H1 (cell line): ENCODE measurements at regions not wholly inside any gene's neighbourhood (a gene's known extent, or its start where the extent isn't known, plus 50 kb on each side); places are given as distances from the start of the nearest gene placed in this dataset.

Source experiments
- CTCF ChIA-PET: fragments of 300-600 bp; sonication (Branson Sonifier 250); formaldehyde crosslinking; loops from one replicate; lab custom pipeline; 2021; ENCODE audit not compliant: partially characterized antibody; lab: Charles Lee
- POLR2A ChIA-PET: fragments of 300-600 bp; sonication (Branson Sonifier 250); formaldehyde crosslinking; loops from one replicate; lab custom pipeline; 2021; ENCODE audit warnings: inconsistent platforms; ENCODE audit not compliant: partially characterized antibody; lab: Charles Lee
- DNase-seq, 2 experiments: peaks; one replicate each; pipeline versions ENCODE4 v3.0.0 to v3.0.0-alpha.2; 2010 to 2022; ENCODE audit warnings: low spot score in 2 of 2, low read depth in 1 of 2, mixed read lengths in 1 of 2
- FAIRE-seq: peaks from 2 replicates; lab custom pipeline; 2011; peaks lifted over from hg19 to GRCh38; lab: Jason Lieb, UNC
- H2AFZ ChIP-seq: 2 replicates; pipeline ENCODE4 v1.8.1; 2012; ENCODE audit warnings: low read length, inconsistent platforms
- H2AK5ac ChIP-seq: 2 replicates; pipeline ENCODE4 v1.6.1; 2013; ENCODE audit warnings: low read depth, low read length
- H2BK120ac ChIP-seq: replicated peaks from 2 replicates; pipeline ENCODE3; 2013; ENCODE audit warnings: low read depth, low read length, inconsistent platforms
- H2BK12ac ChIP-seq: 2 replicates; pipeline ENCODE4 v1.6.1; 2013; ENCODE audit warnings: low read depth, low read length
- H2BK15ac ChIP-seq: 2 replicates; pipeline ENCODE4 v1.6.1; 2013; ENCODE audit warnings: low read length
- H2BK20ac ChIP-seq: 2 replicates; pipeline ENCODE4 v1.6.1; 2013; ENCODE audit warnings: low read length
- H2BK5ac ChIP-seq: 2 replicates; pipeline ENCODE4 v1.6.1; 2013; ENCODE audit warnings: low read depth, low read length
- H3K14ac ChIP-seq: 2 replicates; pipeline ENCODE4 v1.6.1; 2013; ENCODE audit warnings: inconsistent platforms; ENCODE audit not compliant: insufficient read length
- H3K18ac ChIP-seq: 2 replicates; pipeline ENCODE4 v1.6.1; 2013; ENCODE audit warnings: low read length; ENCODE audit errors: extremely low read depth
- H3K23ac ChIP-seq: 2 replicates; pipeline ENCODE4 v1.6.1; 2013; ENCODE audit warnings: inconsistent platforms; ENCODE audit not compliant: insufficient read length
- H3K23me2 ChIP-seq: 2 replicates; pipeline ENCODE4 v1.6.1; 2013; ENCODE audit warnings: low read depth, low read length
- H3K27ac ChIP-seq: 2 replicates; pipeline ENCODE4 v1.6.1; 2011; ENCODE audit warnings: low read depth, low read length, inconsistent platforms
- H3K27me3 ChIP-seq, 4 experiments: replicated peaks in 1 of 4; 1 replicate in 1 of 4; 2 replicates in 3 of 4; pipeline versions ENCODE4 v1.6.1 to v1.8.1; 2011 to 2013; ENCODE audit warnings: low read length in 3 of 4, mild to moderate bottlenecking in 3 of 4, inconsistent platforms in 2 of 4, mixed read lengths in 2 of 4, moderate library complexity in 1 of 4; ENCODE audit not compliant: control insufficient read depth in 3 of 4, insufficient read depth in 3 of 4; ENCODE audit errors: extremely low read depth in 1 of 4
- H3K36me3 ChIP-seq, 4 experiments: 2 replicates each; pipeline versions ENCODE4 v1.6.1 to v1.8.1; 2011 to 2013; ENCODE audit warnings: mild to moderate bottlenecking in 4 of 4, low read length in 3 of 4, moderate library complexity in 2 of 4, control low read depth in 1 of 4, inconsistent platforms in 1 of 4; ENCODE audit not compliant: insufficient read depth in 4 of 4, control insufficient read depth in 2 of 4
- H3K4ac ChIP-seq: replicated peaks from 2 replicates; pipeline ENCODE3; 2013; ENCODE audit warnings: low read length, low read depth, mixed read lengths, inconsistent platforms; ENCODE audit not compliant: insufficient read length
- H3K4me1 ChIP-seq, 4 experiments: replicated peaks in 1 of 4; 1 replicate in 1 of 4; 2 replicates in 3 of 4; pipeline versions ENCODE4 v1.6.1 to v1.8.1; 2011 to 2013; ENCODE audit warnings: low read length in 3 of 4, inconsistent platforms in 2 of 4, mixed read lengths in 1 of 4; ENCODE audit not compliant: insufficient read depth in 4 of 4, control insufficient read depth in 3 of 4
- H3K4me2 ChIP-seq, 2 experiments: 2 replicates each; pipeline versions ENCODE4 v1.6.1 to v1.8.1; 2011 to 2013; ENCODE audit warnings: low read depth in 2 of 2, low read length in 2 of 2, control low read depth in 1 of 2, inconsistent platforms in 1 of 2, mild to moderate bottlenecking in 1 of 2; ENCODE audit not compliant: insufficient read depth in 1 of 2
- H3K4me3 ChIP-seq, 4 experiments: fragments of 200-600, 300-600 bp in 1 of 4; sonication (generic), shearing (Covaris generic), sonication (Bioruptor Twin) in 1 of 4; 2 replicates each; pipeline versions ENCODE4 v1.5.1 to v1.8.1; 2011 to 2016; ENCODE audit warnings: low read length in 4 of 4, low read depth in 3 of 4, control low read depth in 2 of 4, inconsistent platforms in 2 of 4, mild to moderate bottlenecking in 2 of 4, mixed read lengths in 1 of 4, moderate library complexity in 1 of 4; ENCODE audit not compliant: insufficient read depth in 2 of 4; ENCODE audit errors: extremely low read depth in 1 of 4
- H3K56ac ChIP-seq: replicated peaks from 2 replicates; pipeline ENCODE3; 2013; ENCODE audit warnings: low read depth, mild to moderate bottlenecking, mixed read lengths, low read length, inconsistent platforms; ENCODE audit not compliant: insufficient read length
- H3K79me1 ChIP-seq: 2 replicates; pipeline ENCODE4 v1.6.1; 2013; ENCODE audit warnings: low read depth, low read length, control low read depth
- H3K79me2 ChIP-seq, 2 experiments: 2 replicates each; pipeline versions ENCODE4 v1.6.1 to v1.8.1; 2012 to 2013; ENCODE audit warnings: low read length in 2 of 2, mild to moderate bottlenecking in 2 of 2, inconsistent platforms in 1 of 2; ENCODE audit not compliant: insufficient read depth in 2 of 2, control insufficient read depth in 1 of 2
- H3K9ac ChIP-seq, 4 experiments: replicated peaks in 1 of 4; 1 replicate in 1 of 4; 2 replicates in 3 of 4; pipeline versions ENCODE4 v1.6.1 to v1.8.1; 2011 to 2013; ENCODE audit warnings: low read depth in 3 of 4, low read length in 3 of 4, control low read depth in 2 of 4, mild to moderate bottlenecking in 2 of 4, moderate library complexity in 2 of 4, inconsistent platforms in 1 of 4; ENCODE audit errors: extremely low read depth in 1 of 4
- H3K9me3 ChIP-seq, 2 experiments: 2 replicates each; pipeline versions ENCODE4 v1.6.1 to v1.8.1; 2012 to 2013; ENCODE audit warnings: mild to moderate bottlenecking in 2 of 2, moderate library complexity in 2 of 2, control low read depth in 1 of 2, inconsistent platforms in 1 of 2, low read depth in 1 of 2, low read length in 1 of 2, mixed read lengths in 1 of 2; ENCODE audit not compliant: insufficient read depth in 2 of 2
- H4K20me1 ChIP-seq, 2 experiments: replicated peaks in 1 of 2; 2 replicates each; pipeline versions ENCODE3 to v1.8.1; 2011 to 2013; ENCODE audit warnings: inconsistent platforms in 2 of 2, low read length in 2 of 2, mild to moderate bottlenecking in 1 of 2; ENCODE audit not compliant: insufficient read depth in 2 of 2, control insufficient read depth in 1 of 2
- H4K5ac ChIP-seq: 2 replicates; pipeline ENCODE4 v1.6.1; 2013; ENCODE audit warnings: low read length, low read depth, mixed read lengths, inconsistent platforms; ENCODE audit not compliant: insufficient read length
- H4K8ac ChIP-seq: 2 replicates; pipeline ENCODE4 v1.8.0; 2013; ENCODE audit warnings: mild to moderate bottlenecking, moderate library complexity, low read length, inconsistent platforms; ENCODE audit not compliant: insufficient read depth; ENCODE audit errors: extremely low read depth
- H4K91ac ChIP-seq: replicated peaks from 2 replicates; pipeline ENCODE3; 2013; ENCODE audit warnings: low read length, mixed read lengths, inconsistent platforms; ENCODE audit not compliant: insufficient read length
- ATF2 ChIP-seq: IDR thresholded peaks from 2 replicates; pipeline ENCODE4 v1.6.1; 2012; ENCODE audit warnings: low read length, inconsistent platforms
- BACH1 ChIP-seq: IDR thresholded peaks from 2 replicates; pipeline ENCODE4 v1.6.1; 2012; ENCODE audit warnings: low read length, improper control_type of control experiment
- BCL11A ChIP-seq, 2 experiments: IDR thresholded peaks; one replicate each; pipeline ENCODE4 v1.6.1; 2011; ENCODE audit warnings: low read depth in 2 of 2, low read length in 2 of 2, mild to moderate bottlenecking in 2 of 2
- CEBPB ChIP-seq: IDR thresholded peaks from 2 replicates; pipeline ENCODE4 v1.6.1; 2012; ENCODE audit warnings: low read depth, low read length
- EZH2 ChIP-seq: fragments of 200-600 bp; sonication (generic); IDR thresholded peaks from 2 replicates; pipeline ENCODE4 v1.7.1; 2012; ENCODE audit warnings: low read depth, mild to moderate bottlenecking, moderate library complexity, low read length, inconsistent platforms; ENCODE audit not compliant: severe bottlenecking
- HDAC6 ChIP-seq: IDR thresholded peaks from one replicate; pipeline ENCODE4 v1.7.1; 2012; ENCODE audit warnings: low read depth, mild to moderate bottlenecking, inconsistent platforms, low read length, moderate library complexity
- KDM5A ChIP-seq: fragments of 200-600 bp; IDR thresholded peaks from 2 replicates; pipeline ENCODE4 v1.7.1; 2012; ENCODE audit warnings: mild to moderate bottlenecking, low read length, inconsistent platforms, mixed read lengths
- NANOG ChIP-seq: IDR thresholded peaks from 2 replicates; pipeline ENCODE4 v1.6.1; 2011; ENCODE audit warnings: low read length, low read depth, mild to moderate bottlenecking, inconsistent platforms; ENCODE audit not compliant: insufficient read depth, poor library complexity, severe bottlenecking
- RAD21 ChIP-seq, 2 experiments: IDR thresholded peaks in 1 of 2; conservative IDR thresholded peaks in 1 of 2; 2 replicates each; pipeline ENCODE4 v1.6.1; 2011; ENCODE audit warnings: low read depth in 2 of 2, low read length in 2 of 2, improper control_type of control experiment in 1 of 2, inconsistent platforms in 1 of 2, mild to moderate bottlenecking in 1 of 2, moderate library complexity in 1 of 2
- RBBP5 ChIP-seq: IDR thresholded peaks from 2 replicates; pipeline ENCODE4 v1.7.1; 2012; ENCODE audit warnings: low read depth, mild to moderate bottlenecking, inconsistent platforms, low read length, moderate library complexity, borderline replicate concordance
- RFX5 ChIP-seq: IDR thresholded peaks from 2 replicates; pipeline ENCODE4 v1.6.1; 2011; ENCODE audit warnings: low read depth, low read length, improper control_type of control experiment, borderline replicate concordance
- TAF1 ChIP-seq: IDR thresholded peaks from 2 replicates; pipeline ENCODE4 v1.6.1; 2011; ENCODE audit warnings: mild to moderate bottlenecking, low read depth, low read length
- TBP ChIP-seq: IDR thresholded peaks from 2 replicates; pipeline ENCODE4 v1.6.1; 2011; ENCODE audit warnings: low read depth, low read length, improper control_type of control experiment

- Histone ChIP-seq H2AFZ (no peak overlapping the region), H2AK5ac (no peak overlapping the region), H3K23me2 (no peaks in the 10 kb centered on the region), H2BK120ac (no peak overlapping the region), H3K9ac (no peak overlapping the region), H4K20me1 (no peaks in the 10 kb centered on the region), H3K4ac (no peak overlapping the region), H3K56ac (no peak overlapping the region), H2BK12ac (no peak overlapping the region), H4K5ac (no peak overlapping the region), H3K27me3 (no peaks in the 10 kb centered on the region), H3K18ac (no peak overlapping the region), H2BK15ac (no peak overlapping the region), H3K14ac (no peak overlapping the region), H3K23ac (no peak overlapping the region), H3K27ac (no peak overlapping the region), H4K8ac (no peak overlapping the region), H3K9me3 (no peaks in the 10 kb centered on the region), H3K4me3 (no peak overlapping the region), H3K79me1 (no peaks in the 10 kb centered on the region), H4K91ac (no peak overlapping the region), H3K36me3 (no peaks in the 10 kb centered on the region), H3K79me2 (no peaks in the 10 kb centered on the region), H2BK5ac (no peak overlapping the region), H2BK20ac (no peak overlapping the region), H3K4me1 (no peaks in the 10 kb centered on the region), H3K4me2 (no peak overlapping the region)
- FAIRE-seq = no peak
- no peak for DNase-seq
- CTCF ChIA-PET = interaction anchor here (1.9 kb wide), 1 partner anchor 20 kb away, joined by 4 read pairs; no protein-coding TSS in a partner anchor
- TF ChIP-seq BCL11A (IDR thresholded peaks at IDR 0.05; ENCODE audit: low read depth in 2 of 2, low read length in 2 of 2) (no peak), BACH1 (no peak), ATF2 (no peak), NANOG (no peak), HDAC6 (no peak), RBBP5 (no peak), EZH2 (no peak), TBP (no peak), RFX5 (no peak), CEBPB (no peak), TAF1 (no peak), RAD21 (IDR thresholded peaks at IDR 0.05 in 1 of 2, conservative IDR thresholded peaks at IDR 0.05 in 1 of 2; ENCODE audit: low read depth in 2 of 2, low read length in 2 of 2) (no peak), KDM5A (no peak)
- POLR2A ChIA-PET = no interaction called here
Measured at GRCh38 chr2:144078106-144078505, 441.8 kb downstream of the ZEB2 start.
